ENCODE measurements at regions not wholly inside any gene's neighbourhood (a gene's known extent, or its start where the extent isn't known, plus 50 kb on each side); places are given as distances from the start of the nearest gene placed in this dataset.

GRCh38 chr2:236334122-236334876, 70.1 kb upstream of the ASB18 start:
- 3% methylated on average over 10 of the region's 10 CpGs for WGBS (ENCODE audit: insufficient coverage, insufficient replicate concordance, low lambda C conversion rate, missing lambda C conversion rate)
- Histone ChIP-seq H3K36me3 (ENCODE audit: control insufficient read depth in 2 of 2, insufficient read depth in 2 of 2, low read length in 1 of 2) (no peaks in the 10 kb centered on the region), H3K9ac (ENCODE audit: control insufficient read depth, insufficient read depth, low read length) (no peak overlapping the region), H3K27ac (ENCODE audit: control insufficient read depth, insufficient read depth) (no peak overlapping the region), H3K9me3 (replicated peaks; ENCODE audit: control insufficient read depth, insufficient read depth, low read length) (no peaks in the 10 kb centered on the region), H4K20me1 (ENCODE audit: control insufficient read depth, insufficient read depth) (no peaks in the 10 kb centered on the region), H3K4me3 (no peak overlapping the region), H3K4me2 (ENCODE audit: control insufficient read depth, insufficient read depth) (no peak overlapping the region), H3K79me2 (ENCODE audit: control insufficient read depth, insufficient read depth, low read length) (no peaks in the 10 kb centered on the region), H3K27me3 (replicated peaks in 1 of 2; ENCODE audit: control insufficient read depth in 2 of 2, insufficient read depth in 2 of 2, low read length in 1 of 2) (peaks cover 0 to 3% of the 10 kb centered on the region in 2 experiments; a peak in 2 of 4 replicates), H3K4me1 (ENCODE audit: control insufficient read depth, insufficient read depth, low read length) (no peaks in the 10 kb centered on the region), H2AFZ (ENCODE audit: control insufficient read depth, low read depth, low read length) (no peak overlapping the region)
- ChIA-PET POLR2A (no interaction called here), SMC1A (ENCODE audit: uncharacterized antibody, unreplicated experiment) (no interaction called here), RAD21 (ENCODE audit: unreplicated experiment) (no interaction called here), CTCF (no interaction called here)
- no peak for DNase-seq (ENCODE audit: low read depth, low spot score)
- intact Hi-C loops (cut with micrococcal nuclease; ENCODE audit: unreplicated experiment) = no loop called here
- in situ Hi-C loops (cut with MboI) = no loop called here
- no TSS peak for BruUV-seq (replicated peaks)
- ATAC-seq = no peak
- no peak for FAIRE-seq
- no peak for TF ChIP-seq PML (IDR thresholded peaks at IDR 0.05; ENCODE audit: low read length)
- TF ChIP-seq PRDM15 (CRISPR knock-in tag; IDR thresholded peaks at IDR 0.05) = no peak
- TF ChIP-seq HDAC6 (IDR thresholded peaks at IDR 0.05; ENCODE audit: unreplicated experiment) = no peak
- TF ChIP-seq HSF1 (IDR thresholded peaks at IDR 0.05; ENCODE audit: low read depth, low read length) = no peak
- TF ChIP-seq JUND (IDR thresholded peaks at IDR 0.05; ENCODE audit: low read depth, low read length) = no peak
- no peak for TF ChIP-seq RELB (IDR thresholded peaks at IDR 0.05; ENCODE audit: low read depth)
- no peak for TF ChIP-seq ZBTB11 (CRISPR knock-in tag; IDR thresholded peaks at IDR 0.05)
- no peak for TF ChIP-seq MXI1 (IDR thresholded peaks at IDR 0.05; ENCODE audit: low read depth, low read length)
